ENCODE measurements at regions not wholly inside any gene's neighbourhood (a gene's known extent, or its start where the extent isn't known, plus 50 kb on each side); places are given as distances from the start of the nearest gene placed in this dataset.

GRCh38 chr1:98384461-98385141, 276.9 kb upstream of the SNX7 start:
- no peak for TF ChIP-seq JUND (IDR thresholded peaks at IDR 0.05; ENCODE audit: low read depth)
- in situ Hi-C loops (cut with HindIII; ENCODE audit: low pct_unique_long_range_greater_than_20kb, low sequenced_read_pairs), result no loop called here
- DNase-seq (ENCODE audit: low read depth in 1 of 2, low spot score in 1 of 2), result no peak

GRCh38 chr1:98382986-98383740, 278.4 kb upstream of the SNX7 start:
- DNase-seq (ENCODE audit: low read depth in 1 of 2, low spot score in 1 of 2), result no peak
- in situ Hi-C loops (cut with HindIII; ENCODE audit: low pct_unique_long_range_greater_than_20kb, low sequenced_read_pairs), result no loop called here
- no peak for TF ChIP-seq JUND (IDR thresholded peaks at IDR 0.05; ENCODE audit: low read depth)

GRCh38 chr1:98382586-98382985, 278.9 kb upstream of the SNX7 start:
- TF ChIP-seq JUND (IDR thresholded peaks at IDR 0.05; ENCODE audit: low read depth), result no peak
- DNase-seq (ENCODE audit: low read depth in 1 of 2, low spot score in 1 of 2), result no peak
- in situ Hi-C loops (cut with HindIII; ENCODE audit: low pct_unique_long_range_greater_than_20kb, low sequenced_read_pairs), result no loop called here

- no peak for DNase-seq (ENCODE audit: low read depth in 1 of 2, low spot score in 1 of 2)
- in situ Hi-C loops (cut with HindIII; ENCODE audit: low pct_unique_long_range_greater_than_20kb, low sequenced_read_pairs), result no loop called here
Measured at GRCh38 chr1:98374098-98374497, 287.4 kb upstream of the SNX7 start.

GRCh38 chr1:98373056-98373455, 288.5 kb upstream of the SNX7 start:
- DNase-seq (ENCODE audit: low read depth in 1 of 2, low spot score in 1 of 2), result no peak
- no peak for TF ChIP-seq JUND (IDR thresholded peaks at IDR 0.05; ENCODE audit: low read depth)
- in situ Hi-C loops (cut with HindIII; ENCODE audit: low pct_unique_long_range_greater_than_20kb, low sequenced_read_pairs), result no loop called here

More at GRCh38 chr1:98374098-98374497, 287.4 kb upstream of the SNX7 start:
- no peak for TF ChIP-seq JUND (IDR thresholded peaks at IDR 0.05; ENCODE audit: low read depth)

GRCh38 chr1:98371764-98372163, 289.8 kb upstream of the SNX7 start:
- no peak for TF ChIP-seq JUND (IDR thresholded peaks at IDR 0.05; ENCODE audit: low read depth)
- in situ Hi-C loops (cut with HindIII; ENCODE audit: low pct_unique_long_range_greater_than_20kb, low sequenced_read_pairs), result no loop called here
- no peak for DNase-seq (ENCODE audit: low read depth in 1 of 2, low spot score in 1 of 2)

- in situ Hi-C loops (cut with HindIII; ENCODE audit: low pct_unique_long_range_greater_than_20kb, low sequenced_read_pairs), result no loop called here
- no peak for DNase-seq (ENCODE audit: low read depth in 1 of 2, low spot score in 1 of 2)
- no peak for TF ChIP-seq JUND (IDR thresholded peaks at IDR 0.05; ENCODE audit: low read depth)
Measured at GRCh38 chr1:98369463-98369862, 292.1 kb upstream of the SNX7 start.

GRCh38 chr1:98368995-98369394, 292.5 kb upstream of the SNX7 start:
- DNase-seq (ENCODE audit: low read depth in 1 of 2, low spot score in 1 of 2), result no peak
- in situ Hi-C loops (cut with HindIII; ENCODE audit: low pct_unique_long_range_greater_than_20kb, low sequenced_read_pairs), result no loop called here
- TF ChIP-seq JUND (IDR thresholded peaks at IDR 0.05; ENCODE audit: low read depth), result no peak

- no peak for TF ChIP-seq JUND (IDR thresholded peaks at IDR 0.05; ENCODE audit: low read depth)
- DNase-seq (ENCODE audit: low read depth in 1 of 2, low spot score in 1 of 2), result no peak
- in situ Hi-C loops (cut with HindIII; ENCODE audit: low pct_unique_long_range_greater_than_20kb, low sequenced_read_pairs), result no loop called here
Measured at GRCh38 chr1:98367426-98367825, 294.1 kb upstream of the SNX7 start.

GRCh38 chr1:98366343-98366742, 295.2 kb upstream of the SNX7 start:
- no peak for TF ChIP-seq JUND (IDR thresholded peaks at IDR 0.05; ENCODE audit: low read depth)
- DNase-seq (ENCODE audit: low read depth in 1 of 2, low spot score in 1 of 2), result no peak
- in situ Hi-C loops (cut with HindIII; ENCODE audit: low pct_unique_long_range_greater_than_20kb, low sequenced_read_pairs), result no loop called here

- TF ChIP-seq JUND (IDR thresholded peaks at IDR 0.05; ENCODE audit: low read depth), result no peak
Measured at GRCh38 chr1:98364544-98364943, 297.0 kb upstream of the SNX7 start.

GRCh38 chr1:98360864-98361263, 300.7 kb upstream of the SNX7 start:
- no peak for DNase-seq (ENCODE audit: low read depth in 1 of 2, low spot score in 1 of 2)
- no peak for TF ChIP-seq JUND (IDR thresholded peaks at IDR 0.05; ENCODE audit: low read depth)
- in situ Hi-C loops (cut with HindIII; ENCODE audit: low pct_unique_long_range_greater_than_20kb, low sequenced_read_pairs), result no loop called here

More at GRCh38 chr1:98364544-98364943, 297.0 kb upstream of the SNX7 start:
- in situ Hi-C loops (cut with HindIII; ENCODE audit: low pct_unique_long_range_greater_than_20kb, low sequenced_read_pairs), result no loop called here
- DNase-seq (ENCODE audit: low read depth in 1 of 2, low spot score in 1 of 2), result no peak

- DNase-seq (ENCODE audit: low read depth in 1 of 2, low spot score in 1 of 2), result no peak
- TF ChIP-seq JUND (IDR thresholded peaks at IDR 0.05; ENCODE audit: low read depth), result no peak
- in situ Hi-C loops (cut with HindIII; ENCODE audit: low pct_unique_long_range_greater_than_20kb, low sequenced_read_pairs), result no loop called here
Measured at GRCh38 chr1:98355656-98356383, 305.7 kb upstream of the SNX7 start.

Data from T47D (cell line).